Mucosa of gallbladder (tissue), 1 donor: ENCODE measurements at regions not wholly inside any gene's neighbourhood (a gene's known extent, or its start where the extent isn't known, plus 50 kb on each side); places are given as distances from the start of the nearest gene placed in this dataset.
"Not testable (repeated sequence)": the region's sequence is repeated elsewhere in the genome, so short reads cannot be mapped to it uniquely, and the experiment has no call there.

Experiments
- DNase-seq: peaks from one replicate; pipeline ENCODE4 v3.0.0-alpha.2; 2020; ENCODE audit warnings: low spot score
- donor health status: DM: no; HTN: no; CAD: no.

GRCh38 chr18:66872277-66872676 lies 268.4 kb upstream of the CDH19 start:
- DNase-seq, result no peak

- DNase-seq, result no peak
These were observed 263.8 kb upstream of the CDH19 start for GRCh38 chr18:66867653-66868052.

GRCh38 chr18:66866427-66866940 lies 262.6 kb upstream of the CDH19 start:
- DNase-seq, result not testable (repeated sequence)

GRCh38 chr18:66838340-66838987 lies 234.6 kb upstream of the CDH19 start:
- DNase-seq, result no peak

GRCh38 chr18:66833646-66834045 lies 229.8 kb upstream of the CDH19 start:
- DNase-seq, result no peak

GRCh38 chr18:66826211-66826610 lies 222.3 kb upstream of the CDH19 start:
- no peak for DNase-seq

GRCh38 chr18:66825347-66825746 lies 221.5 kb upstream of the CDH19 start:
- no peak for DNase-seq

- DNase-seq, result no peak
These were observed 215.3 kb upstream of the CDH19 start for GRCh38 chr18:66819235-66819634.

GRCh38 chr18:66813138-66813537 lies 209.2 kb upstream of the CDH19 start:
- DNase-seq, result no peak

- DNase-seq, result no peak
These were observed 191.2 kb upstream of the CDH19 start for GRCh38 chr18:66795051-66795450.

GRCh38 chr18:66792466-66792865 lies 188.6 kb upstream of the CDH19 start:
- DNase-seq, result no peak

GRCh38 chr18:66780609-66781008 lies 176.7 kb upstream of the CDH19 start:
- no peak for DNase-seq

- DNase-seq, result no peak
These were observed 174.2 kb upstream of the CDH19 start for GRCh38 chr18:66778048-66778447.

GRCh38 chr18:66769375-66769774 lies 165.5 kb upstream of the CDH19 start:
- DNase-seq, result no peak

GRCh38 chr18:66764230-66764629 lies 160.3 kb upstream of the CDH19 start:
- no peak for DNase-seq

GRCh38 chr18:66761166-66761565 lies 157.3 kb upstream of the CDH19 start:
- DNase-seq, result no peak

GRCh38 chr18:66760559-66760958 lies 156.7 kb upstream of the CDH19 start:
- DNase-seq, result no peak

GRCh38 chr18:66759050-66759828 lies 155.3 kb upstream of the CDH19 start:
- no peak for DNase-seq

- no peak for DNase-seq
These were observed 154.1 kb upstream of the CDH19 start for GRCh38 chr18:66757946-66758345.

GRCh38 chr18:66754335-66754734 lies 150.4 kb upstream of the CDH19 start:
- DNase-seq, result no peak

- DNase-seq, result no peak
These were observed 148.8 kb upstream of the CDH19 start for GRCh38 chr18:66752733-66753132.

- no peak for DNase-seq
These were observed 145.7 kb upstream of the CDH19 start for GRCh38 chr18:66749481-66750035.

- DNase-seq, result peak; percentile 10
These were observed 145.1 kb upstream of the CDH19 start for GRCh38 chr18:66749030-66749429.
